Peyer's patch (tissue), 4 donors: ENCODE measurements at regions not wholly inside any gene's neighbourhood (a gene's known extent, or its start where the extent isn't known, plus 50 kb on each side); places are given as distances from the start of the nearest gene placed in this dataset.

Source experiments
- POLR2A ChIP-seq, 2 donors: fragments of 450-650 bp; IDR thresholded peaks; one replicate each; pipeline ENCODE4 v1.5.1; 2017; ENCODE audit warnings: antibody characterized with exemption in 2 of 2, mild to moderate bottlenecking in 2 of 2, moderate library complexity in 2 of 2
- TF ChIP-seq, protein P1 (sequence below), 6 experiments: fragments of 450-650 bp in 4 of 6; fragments of 200-600 bp in 2 of 6; sonication (generic) in 1 of 6; IDR thresholded peaks; one replicate each; pipeline ENCODE4 v1.5.1; 2017 to 2019; ENCODE audit warnings: antibody characterized with exemption in 6 of 6, mild to moderate bottlenecking in 3 of 6, moderate library complexity in 1 of 6

DNA sequence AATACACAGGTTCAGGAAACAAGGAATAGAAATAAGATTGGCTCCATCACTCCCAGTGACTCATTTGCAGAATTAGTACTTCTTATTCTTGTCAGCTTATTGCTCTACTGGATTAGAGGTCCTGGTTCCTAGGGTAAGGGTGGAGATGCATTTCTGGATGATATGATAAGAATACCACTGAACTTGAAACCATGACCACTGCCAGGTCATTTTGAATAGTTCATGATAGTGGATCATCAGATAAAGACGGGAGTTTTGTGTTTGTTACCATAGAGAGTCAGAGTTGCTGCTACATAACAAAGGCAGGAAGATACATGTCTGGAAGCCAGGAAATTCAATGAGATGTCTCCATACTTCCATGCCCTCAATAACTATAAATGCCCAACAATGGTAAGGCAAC, 109.2 kb upstream of the FAT1 start:
- TF ChIP-seq POLR2A (IDR thresholded peaks at IDR 0.05), result no peak
- TF ChIP-seq, protein P1, sequence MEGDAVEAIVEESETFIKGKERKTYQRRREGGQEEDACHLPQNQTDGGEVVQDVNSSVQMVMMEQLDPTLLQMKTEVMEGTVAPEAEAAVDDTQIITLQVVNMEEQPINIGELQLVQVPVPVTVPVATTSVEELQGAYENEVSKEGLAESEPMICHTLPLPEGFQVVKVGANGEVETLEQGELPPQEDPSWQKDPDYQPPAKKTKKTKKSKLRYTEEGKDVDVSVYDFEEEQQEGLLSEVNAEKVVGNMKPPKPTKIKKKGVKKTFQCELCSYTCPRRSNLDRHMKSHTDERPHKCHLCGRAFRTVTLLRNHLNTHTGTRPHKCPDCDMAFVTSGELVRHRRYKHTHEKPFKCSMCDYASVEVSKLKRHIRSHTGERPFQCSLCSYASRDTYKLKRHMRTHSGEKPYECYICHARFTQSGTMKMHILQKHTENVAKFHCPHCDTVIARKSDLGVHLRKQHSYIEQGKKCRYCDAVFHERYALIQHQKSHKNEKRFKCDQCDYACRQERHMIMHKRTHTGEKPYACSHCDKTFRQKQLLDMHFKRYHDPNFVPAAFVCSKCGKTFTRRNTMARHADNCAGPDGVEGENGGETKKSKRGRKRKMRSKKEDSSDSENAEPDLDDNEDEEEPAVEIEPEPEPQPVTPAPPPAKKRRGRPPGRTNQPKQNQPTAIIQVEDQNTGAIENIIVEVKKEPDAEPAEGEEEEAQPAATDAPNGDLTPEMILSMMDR (IDR thresholded peaks at IDR 0.05), result no peak
